Stimulated activated CD8-positive, alpha-beta memory T cell treated with anti-CD3 and anti-CD28 coated beads, Interleukin-15, amount 100 ng/mL, for 1 hour (primary cell): ENCODE measurements at regions not wholly inside any gene's neighbourhood (a gene's known extent, or its start where the extent isn't known, plus 50 kb on each side); places are given as distances from the start of the nearest gene placed in this dataset.

ENCODE experiments used
- DNase-seq: peaks from one replicate; pipeline ENCODE4 v3.0.0-alpha.2; 2020; ENCODE audit warnings: low read depth

GRCh38 chrX:38991656-38992440, 190.6 kb downstream of the MID1IP1 start:
- DNase-seq = no peak

DNA sequence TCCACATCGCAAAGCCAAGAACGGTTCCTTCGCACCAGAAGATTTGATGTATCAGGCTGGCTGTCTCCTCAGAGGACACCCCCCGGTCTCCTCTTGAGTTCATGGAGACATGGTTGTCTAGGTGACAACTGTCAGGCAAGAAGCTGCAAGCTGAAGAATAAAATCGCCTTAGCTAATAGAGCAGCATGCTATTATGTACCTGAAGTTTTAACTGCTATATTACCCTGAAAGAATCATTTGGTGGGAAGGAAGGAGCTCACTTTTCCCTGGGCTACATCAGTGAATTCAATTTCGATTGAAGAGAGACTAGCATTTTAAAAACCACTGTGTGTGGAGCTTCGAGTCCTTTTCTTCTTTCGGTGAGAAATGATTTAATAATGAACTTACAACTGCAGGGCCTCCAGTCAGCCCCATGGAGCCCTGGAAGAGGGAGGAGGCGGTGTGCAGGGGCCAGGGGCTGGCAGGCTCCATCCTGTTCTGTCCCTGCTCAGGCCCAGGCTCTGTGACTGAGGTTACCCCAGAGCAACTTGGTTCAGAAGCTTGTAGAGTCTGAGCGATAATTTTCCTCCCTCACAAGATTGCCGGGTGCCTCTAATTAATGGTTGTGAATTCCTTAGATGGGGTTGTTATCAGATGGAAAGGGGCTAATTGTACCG, 191.3 kb downstream of the MID1IP1 start:
- no peak for DNase-seq

GRCh38 chrX:38993500-38993899, 192.2 kb downstream of the MID1IP1 start:
- DNase-seq = no peak

GRCh38 chrX:38999099-38999498, 197.8 kb downstream of the MID1IP1 start:
- no peak for DNase-seq

DNA sequence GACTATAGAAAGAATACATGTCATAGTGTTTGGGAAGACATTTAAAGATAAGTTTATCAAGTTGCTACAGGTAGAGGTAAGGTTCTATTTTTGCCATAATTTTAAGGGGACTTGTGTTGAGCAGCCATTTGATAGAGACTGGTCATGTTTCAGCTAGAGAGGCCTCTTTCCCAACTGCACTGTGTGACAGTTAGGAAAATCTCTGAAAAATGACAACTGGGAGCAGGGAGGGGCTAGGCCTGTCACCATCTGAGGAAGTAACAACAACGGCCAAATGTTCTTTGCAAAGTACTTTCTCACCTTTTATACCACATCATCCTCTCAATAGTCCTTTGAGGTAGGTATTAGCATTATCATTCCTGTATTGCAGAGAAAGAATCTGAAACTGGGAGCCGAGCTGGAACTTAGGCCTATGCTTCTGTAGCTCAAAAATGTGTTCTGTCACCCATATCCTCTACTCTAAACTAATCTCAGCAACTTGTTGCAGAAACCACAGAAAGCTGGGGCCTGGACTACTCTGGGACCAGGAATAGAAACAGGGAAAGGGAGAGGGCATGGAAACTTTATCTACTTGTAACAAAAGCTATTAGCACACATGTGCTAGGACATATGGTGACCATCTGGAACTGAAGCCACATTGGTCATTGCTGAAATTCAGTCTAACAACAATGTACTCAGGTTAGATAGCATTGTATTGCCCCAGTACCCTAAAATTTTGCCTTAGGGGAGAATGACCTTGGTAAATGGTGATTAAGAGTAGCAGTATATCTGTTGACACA, 198.9 kb downstream of the MID1IP1 start:
- DNase-seq = no peak

DNA sequence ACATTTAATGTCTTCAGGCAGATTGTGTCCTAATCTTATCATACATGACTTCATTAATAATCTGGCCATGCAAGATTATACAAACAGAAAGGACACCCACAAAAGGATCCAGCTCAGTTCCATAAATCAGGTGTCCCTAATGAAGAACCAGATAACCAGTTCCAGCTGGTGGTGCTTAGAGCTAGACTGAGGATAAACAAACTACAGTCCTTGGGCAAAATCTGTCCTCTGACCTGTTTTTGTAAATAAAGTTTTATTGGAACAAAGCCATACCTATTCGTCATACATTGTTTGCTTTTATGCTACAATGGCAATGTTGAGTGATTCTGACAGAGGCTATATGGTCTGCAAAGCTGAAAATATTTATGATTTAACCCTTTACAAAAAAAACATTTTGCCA, 199.5 kb downstream of the MID1IP1 start:
- DNase-seq = no peak

DNA sequence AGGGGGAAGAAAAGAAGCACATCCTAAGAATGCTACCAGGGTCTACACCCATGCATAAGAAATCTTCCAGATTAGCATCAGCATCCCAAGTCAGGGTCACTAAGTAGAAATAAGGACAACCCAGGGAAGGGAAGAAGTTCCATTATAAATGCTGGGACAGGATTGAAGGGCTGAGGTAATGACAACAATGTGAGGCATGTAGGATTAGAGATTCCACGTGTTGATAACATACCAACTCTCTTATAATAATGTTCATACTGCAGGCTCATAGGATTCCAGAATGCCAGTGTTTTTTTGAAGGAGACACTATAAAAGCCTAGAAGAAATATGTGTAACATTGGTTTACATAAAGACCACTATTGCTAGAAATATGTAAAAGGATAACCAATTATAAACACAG, 201.2 kb downstream of the MID1IP1 start:
- DNase-seq = no peak

DNA sequence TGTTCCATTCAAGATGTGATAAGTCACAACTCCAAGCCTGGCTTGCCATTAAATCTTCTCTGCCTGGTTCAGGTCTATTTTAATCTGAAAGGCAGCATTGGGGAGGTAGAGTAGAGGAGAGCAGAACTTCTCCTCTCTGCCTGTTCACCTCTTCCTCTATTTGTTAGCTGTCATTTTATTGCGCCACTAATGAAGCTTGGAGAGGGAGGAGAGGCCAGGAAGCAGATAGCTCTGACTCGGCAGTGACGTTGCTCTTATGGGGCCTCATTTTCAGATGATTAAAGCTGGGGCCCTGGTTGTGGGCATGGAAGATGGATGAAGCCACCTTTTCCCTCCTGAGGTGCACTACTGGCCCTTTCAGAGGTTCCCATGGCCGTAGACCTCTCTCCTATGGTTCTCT, 207.3 kb downstream of the MID1IP1 start:
- no peak for DNase-seq

GRCh38 chrX:39011454-39012221, 210.4 kb downstream of the MID1IP1 start:
- no peak for DNase-seq

- DNase-seq = no peak
These were observed 211.4 kb downstream of the MID1IP1 start for GRCh38 chrX:39012621-39013111.

GRCh38 chrX:39016556-39016955, 215.3 kb downstream of the MID1IP1 start:
- no peak for DNase-seq

- DNase-seq = no peak
These were observed 215.8 kb downstream of the MID1IP1 start for GRCh38 chrX:39017077-39017476.

GRCh38 chrX:39017716-39018115, 216.5 kb downstream of the MID1IP1 start:
- DNase-seq = no peak

DNA sequence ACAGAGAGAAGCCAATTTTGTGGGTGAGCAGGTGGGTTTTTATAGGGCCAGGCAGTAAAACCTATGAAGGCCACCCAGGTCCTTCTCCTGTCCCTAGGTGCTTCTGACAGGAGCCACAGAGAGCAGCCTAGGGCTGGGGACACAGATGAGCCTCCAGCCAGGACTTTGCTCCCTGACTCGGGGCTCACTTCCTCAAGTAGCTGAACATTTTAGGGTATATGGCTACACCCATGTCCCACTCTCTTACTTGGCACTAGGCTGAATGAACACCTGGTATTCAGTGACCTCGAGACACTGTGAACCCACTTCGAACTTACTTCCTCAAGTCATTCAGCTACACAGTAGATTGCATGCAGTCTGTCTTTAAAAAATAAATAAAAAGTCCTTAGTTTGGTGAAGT, 217.3 kb downstream of the MID1IP1 start:
- no peak for DNase-seq

- DNase-seq = no peak
These were observed 217.8 kb downstream of the MID1IP1 start for GRCh38 chrX:39019056-39019455.

DNA sequence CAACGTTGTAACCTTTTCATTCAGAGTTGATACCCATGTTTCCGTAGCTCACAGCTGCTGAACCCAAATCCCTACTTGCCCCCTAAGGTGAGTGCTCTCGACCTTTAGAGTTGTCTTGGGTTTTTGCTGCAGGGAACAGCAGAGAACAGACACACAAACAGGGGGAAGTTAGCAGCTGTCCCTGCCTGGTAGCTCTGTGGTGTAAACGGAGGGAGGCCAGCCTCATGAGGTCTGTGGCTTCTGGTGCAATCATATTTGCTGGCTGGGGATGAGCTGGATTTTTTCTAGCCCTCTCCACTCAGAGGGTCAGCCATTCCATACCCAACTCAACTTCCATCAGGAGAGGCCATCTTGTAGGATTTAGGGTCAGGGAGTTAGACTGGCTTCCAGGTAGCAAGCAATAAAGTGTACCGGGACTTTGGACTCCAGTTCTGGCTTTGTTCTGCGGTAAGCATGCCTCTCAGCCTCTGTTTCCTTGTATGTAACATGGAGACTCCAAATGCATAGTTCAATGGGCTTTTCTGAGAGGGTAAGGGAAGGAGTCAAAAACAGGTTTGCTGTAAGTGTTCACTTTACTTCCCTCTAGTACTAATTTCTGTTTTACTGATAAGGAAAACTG, 218.9 kb downstream of the MID1IP1 start:
- no peak for DNase-seq

DNA sequence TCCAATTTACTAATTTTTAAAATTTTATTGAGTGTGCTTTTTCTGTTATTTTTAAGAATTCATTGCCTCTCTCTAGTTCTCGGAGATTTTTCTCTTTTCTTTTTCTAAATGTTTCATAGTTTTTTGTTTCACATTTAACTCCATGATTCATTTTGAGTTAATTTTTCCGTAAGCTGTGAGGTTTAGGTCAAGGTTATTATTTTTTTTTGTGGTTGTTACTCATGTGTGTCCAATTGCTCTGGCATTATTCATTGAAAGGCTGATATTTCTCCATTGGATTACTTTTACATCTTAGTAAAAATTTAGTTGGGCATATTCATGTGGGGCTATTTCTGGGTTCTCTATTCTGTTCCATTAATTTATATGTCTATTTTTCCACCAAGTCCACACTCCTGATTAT, 220.8 kb downstream of the MID1IP1 start:
- DNase-seq = no peak

GRCh38 chrX:39029221-39029620, 228.0 kb downstream of the MID1IP1 start:
- no peak for DNase-seq

DNA sequence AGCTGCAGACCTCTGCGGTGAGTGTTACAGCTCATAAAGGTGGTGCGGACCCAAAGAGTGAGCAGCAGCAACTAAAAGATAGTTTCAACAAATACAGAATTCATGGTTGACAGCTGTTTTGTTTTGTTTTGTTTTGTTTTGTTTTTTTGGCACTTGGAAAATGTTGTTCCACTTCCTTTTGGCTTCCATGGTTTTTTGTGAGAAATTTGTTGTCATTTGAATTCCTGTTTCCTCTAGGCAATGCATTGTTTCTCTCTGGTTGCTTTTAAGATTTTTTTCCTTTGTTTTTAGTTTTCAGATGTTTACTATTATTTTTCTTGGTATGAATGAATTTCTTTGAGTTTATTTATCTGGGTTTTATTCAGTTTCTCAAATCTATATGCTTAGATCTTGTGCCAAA, 229.4 kb downstream of the MID1IP1 start:
- no peak for DNase-seq

GRCh38 chrX:39039890-39040289, 238.6 kb downstream of the MID1IP1 start:
- no peak for DNase-seq

DNA sequence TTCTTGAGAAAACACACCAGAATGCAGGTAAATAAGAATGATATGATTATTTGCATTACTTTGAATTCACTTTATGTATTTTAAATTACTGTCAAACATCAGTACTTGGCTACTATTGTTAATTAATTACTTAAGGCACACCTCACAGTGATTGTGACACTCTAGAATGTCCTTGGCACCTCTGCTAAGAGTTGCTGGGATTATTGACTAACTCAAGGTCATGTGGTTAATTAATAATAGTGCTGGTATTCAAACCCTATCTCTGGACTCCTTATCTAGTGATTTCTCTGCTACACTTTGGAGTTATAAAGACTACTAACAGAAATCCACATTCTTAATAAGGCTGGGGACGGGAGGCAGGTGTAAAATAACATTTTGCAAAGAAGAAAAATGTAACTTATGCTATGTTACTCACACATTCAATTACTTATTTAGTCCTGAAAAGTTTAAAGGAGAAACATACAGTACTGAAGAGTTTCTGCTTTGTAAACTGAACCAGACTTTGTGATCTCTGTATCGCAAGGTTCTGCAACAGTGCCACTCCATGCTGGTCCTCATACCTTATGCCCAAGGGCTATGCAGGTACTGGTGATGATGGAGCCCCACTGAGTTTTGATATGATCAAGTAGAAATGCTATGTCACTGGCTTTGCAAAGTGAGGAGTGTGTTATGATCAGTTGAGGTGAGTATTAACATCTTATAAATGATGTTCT, 242.7 kb downstream of the MID1IP1 start:
- DNase-seq = no peak
